ENCODE measurements at regions not wholly inside any gene's neighbourhood (a gene's known extent, or its start where the extent isn't known, plus 50 kb on each side); places are given as distances from the start of the nearest gene placed in this dataset.
"Not testable (repeated sequence)": the region's sequence is repeated elsewhere in the genome, so short reads cannot be mapped to it uniquely, and the experiment has no call there.

DNA sequence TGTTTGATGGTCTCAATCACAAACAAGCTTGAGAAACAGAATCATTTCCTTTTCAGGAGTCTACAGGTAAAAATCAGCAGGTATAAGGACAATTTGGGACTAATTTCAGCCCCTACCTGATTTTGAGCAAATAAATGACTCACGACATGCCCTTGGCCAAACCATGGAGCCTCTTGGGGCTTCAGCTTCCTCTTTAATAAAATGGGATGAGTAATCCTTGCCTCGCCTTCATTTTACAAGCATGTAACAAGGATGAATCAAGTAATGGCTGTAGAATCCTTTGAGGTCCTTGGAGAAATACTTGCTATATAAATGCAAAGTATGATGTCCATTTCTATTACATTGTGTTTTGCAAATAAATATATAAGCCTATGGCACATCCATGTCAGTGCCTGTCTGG is 212.8 kb upstream of the PODXL start:
- Histone ChIP-seq H2AFZ (ENCODE audit: low read length, unreplicated experiment) (no peak overlapping the region), H3K79me2 (ENCODE audit: control insufficient read depth, insufficient read depth, low read length, unreplicated experiment) (no peaks in the 10 kb centered on the region), H3K4me3 (ENCODE audit: low read depth, low read length) (no peak overlapping the region), H3K4me1 (ENCODE audit: control insufficient read depth, insufficient read depth, low read length, unreplicated experiment) (no peaks in the 10 kb centered on the region), H3K27me3 (ENCODE audit: insufficient read depth, low read length) (peaks cover 20% of the 10 kb centered on the region), H3K36me3 (ENCODE audit: insufficient read depth, low read length) (no peaks in the 10 kb centered on the region), H3K27ac (ENCODE audit: low read depth, low read length) (no peak overlapping the region)

DNA sequence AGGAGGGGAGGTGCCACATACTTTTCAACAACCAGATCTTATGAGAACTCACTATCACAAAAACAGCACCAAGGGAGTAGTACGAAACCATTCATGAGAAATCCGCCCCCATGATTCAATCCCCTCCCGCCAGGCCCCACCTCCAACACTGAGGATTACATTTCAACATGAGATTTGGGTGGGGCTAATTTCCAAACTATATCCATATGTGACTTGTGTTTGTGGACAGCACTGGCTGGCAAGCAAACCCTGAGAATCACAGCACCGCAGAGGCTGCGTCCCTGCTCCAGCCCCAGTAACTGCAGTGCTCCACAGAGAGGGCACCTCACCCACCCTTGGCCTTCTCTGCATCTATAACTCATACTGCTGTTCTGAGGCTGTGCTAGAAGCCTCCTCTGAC is 211.2 kb upstream of the PODXL start:
- Histone ChIP-seq H3K36me3 (ENCODE audit: insufficient read depth, low read length) (no peaks in the 10 kb centered on the region), H3K79me2 (ENCODE audit: control insufficient read depth, insufficient read depth, low read length, unreplicated experiment) (no peaks in the 10 kb centered on the region), H3K4me3 (ENCODE audit: low read depth, low read length) (no peak overlapping the region), H2AFZ (ENCODE audit: low read length, unreplicated experiment) (no peak overlapping the region), H3K27me3 (ENCODE audit: insufficient read depth, low read length) (peaks cover 31% of the 10 kb centered on the region), H3K4me1 (ENCODE audit: control insufficient read depth, insufficient read depth, low read length, unreplicated experiment) (no peaks in the 10 kb centered on the region), H3K27ac (ENCODE audit: low read depth, low read length) (no peak overlapping the region)

DNA sequence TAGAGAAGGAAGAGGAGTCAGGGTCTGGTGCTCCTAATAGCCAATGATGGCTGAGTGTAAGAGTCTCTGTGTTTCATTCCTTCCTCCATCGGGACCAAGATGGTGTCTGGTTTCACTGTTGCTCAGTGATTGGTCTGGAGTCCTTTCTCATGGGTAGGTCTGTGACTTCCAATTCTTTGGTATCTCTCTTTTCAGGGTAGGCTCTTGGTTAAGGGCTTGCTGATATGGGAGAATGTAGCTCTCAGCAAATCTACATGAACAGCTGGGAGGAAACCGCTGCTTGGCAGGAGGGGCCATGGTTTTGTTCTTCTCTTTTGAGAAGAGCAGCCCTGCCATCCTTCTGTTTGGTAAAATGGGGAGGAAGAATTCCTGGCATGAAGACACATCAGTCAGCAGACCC is 209.1 kb upstream of the PODXL start:
- H3K27me3 ChIP-seq (ENCODE audit: insufficient read depth, low read length), result peaks cover 41% of the 10 kb centered on the region
- no peaks in the 10 kb centered on the region for H3K79me2 ChIP-seq (ENCODE audit: control insufficient read depth, insufficient read depth, low read length, unreplicated experiment)
- H3K27ac ChIP-seq (ENCODE audit: low read depth, low read length), result no peak overlapping the region
- H3K36me3 ChIP-seq (ENCODE audit: insufficient read depth, low read length), result no peaks in the 10 kb centered on the region
- no peaks in the 10 kb centered on the region for H3K4me1 ChIP-seq (ENCODE audit: control insufficient read depth, insufficient read depth, low read length, unreplicated experiment)
- no peak overlapping the region for H3K4me3 ChIP-seq (ENCODE audit: low read depth, low read length)
- no peak overlapping the region for H2AFZ ChIP-seq (ENCODE audit: low read length, unreplicated experiment)

- Histone ChIP-seq H3K4me1 (ENCODE audit: control insufficient read depth, insufficient read depth, low read length, unreplicated experiment) (no peaks in the 10 kb centered on the region), H3K36me3 (ENCODE audit: insufficient read depth, low read length) (no peaks in the 10 kb centered on the region), H3K27ac (ENCODE audit: low read depth, low read length) (no peak overlapping the region), H3K79me2 (ENCODE audit: control insufficient read depth, insufficient read depth, low read length, unreplicated experiment) (no peaks in the 10 kb centered on the region), H3K27me3 (ENCODE audit: insufficient read depth, low read length) (peaks cover 50% of the 10 kb centered on the region), H2AFZ (ENCODE audit: low read length, unreplicated experiment) (no peak overlapping the region), H3K4me3 (ENCODE audit: low read depth, low read length) (no peak overlapping the region)
Measured at GRCh38 chr7:131764143-131764775, 207.8 kb upstream of the PODXL start.

- H2AFZ ChIP-seq (ENCODE audit: low read length, unreplicated experiment), result no peak overlapping the region
- no peak overlapping the region for H3K4me3 ChIP-seq (ENCODE audit: low read depth, low read length)
- no peaks in the 10 kb centered on the region for H3K36me3 ChIP-seq (ENCODE audit: insufficient read depth, low read length)
- peaks cover 47% of the 10 kb centered on the region for H3K27me3 ChIP-seq (ENCODE audit: insufficient read depth, low read length)
- no peaks in the 10 kb centered on the region for H3K4me1 ChIP-seq (ENCODE audit: control insufficient read depth, insufficient read depth, low read length, unreplicated experiment)
- no peak overlapping the region for H3K27ac ChIP-seq (ENCODE audit: low read depth, low read length)
- no peaks in the 10 kb centered on the region for H3K79me2 ChIP-seq (ENCODE audit: control insufficient read depth, insufficient read depth, low read length, unreplicated experiment)
Measured at GRCh38 chr7:131762753-131763152, 206.3 kb upstream of the PODXL start.

DNA sequence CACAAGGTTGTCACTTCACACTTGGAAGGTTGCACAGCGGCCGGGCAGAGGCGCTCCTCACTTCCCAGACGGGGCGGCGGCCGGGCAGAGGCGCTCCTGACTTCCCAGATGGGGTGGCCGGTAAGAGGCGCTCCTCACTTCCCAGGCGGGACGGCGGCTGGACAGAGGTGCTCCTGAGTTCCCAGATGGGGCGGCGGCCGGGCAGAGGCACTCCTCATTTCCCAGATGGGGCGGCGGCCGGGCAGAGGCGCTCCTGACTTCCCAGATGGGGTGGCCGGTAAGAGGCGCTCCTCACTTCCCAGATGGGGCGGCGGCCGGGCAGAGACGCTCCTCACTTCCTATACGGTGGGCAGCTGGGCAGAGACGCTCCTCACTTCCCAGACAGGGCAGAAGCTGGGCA is 199.4 kb upstream of the PODXL start:
- H3K36me3 ChIP-seq (ENCODE audit: insufficient read depth, low read length); H3K4me3 ChIP-seq (ENCODE audit: low read depth, low read length); H3K4me1 ChIP-seq (ENCODE audit: control insufficient read depth, insufficient read depth, low read length, unreplicated experiment); H3K27ac ChIP-seq (ENCODE audit: low read depth, low read length); H3K79me2 ChIP-seq (ENCODE audit: control insufficient read depth, insufficient read depth, low read length, unreplicated experiment); H2AFZ ChIP-seq (ENCODE audit: low read length, unreplicated experiment): not testable (repeated sequence)
- H3K27me3 ChIP-seq (ENCODE audit: insufficient read depth, low read length), result peaks cover 35% of the 10 kb centered on the region; the same call in 1 of the 2 replicates

GRCh38 chr7:131753620-131754222 is 197.3 kb upstream of the PODXL start:
- Histone ChIP-seq H3K36me3 (ENCODE audit: insufficient read depth, low read length) (no peaks in the 10 kb centered on the region), H3K27me3 (ENCODE audit: insufficient read depth, low read length) (peaks cover 22% of the 10 kb centered on the region; the same call in 1 of the 2 replicates), H3K79me2 (ENCODE audit: control insufficient read depth, insufficient read depth, low read length, unreplicated experiment) (no peaks in the 10 kb centered on the region), H3K4me3 (ENCODE audit: low read depth, low read length) (no peak overlapping the region), H2AFZ (ENCODE audit: low read length, unreplicated experiment) (no peak overlapping the region), H3K27ac (ENCODE audit: low read depth, low read length) (no peak overlapping the region), H3K4me1 (ENCODE audit: control insufficient read depth, insufficient read depth, low read length, unreplicated experiment) (no peaks in the 10 kb centered on the region)

DNA sequence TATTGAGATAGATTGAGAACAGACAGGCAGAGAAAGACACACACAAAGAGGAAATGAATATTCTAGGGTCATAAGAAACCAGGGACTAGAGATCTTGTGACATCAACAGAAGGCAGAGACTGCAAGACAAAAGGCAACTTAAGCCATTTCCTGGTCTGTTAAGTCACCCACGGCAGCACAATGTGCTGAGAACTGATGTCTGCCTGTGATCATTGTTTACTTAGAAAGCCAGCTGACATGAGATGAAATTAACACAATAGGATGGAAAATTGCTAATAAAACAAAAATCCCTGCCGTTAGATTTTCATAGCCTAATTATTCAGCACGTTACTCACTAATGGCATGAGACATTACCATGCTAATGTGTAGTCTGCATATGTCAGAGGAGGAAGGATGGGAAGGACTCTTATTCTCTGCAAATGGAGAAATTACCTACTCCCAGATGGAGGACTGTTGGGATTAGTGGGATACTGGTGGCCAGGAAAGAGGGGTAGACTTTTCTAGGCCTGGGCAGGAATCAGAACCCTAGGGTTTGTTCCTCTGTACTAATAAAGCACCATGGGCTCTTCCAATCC is 191.3 kb upstream of the PODXL start:
- Histone ChIP-seq H3K27ac (ENCODE audit: low read depth, low read length) (no peak overlapping the region), H2AFZ (ENCODE audit: low read length, unreplicated experiment) (no peak overlapping the region), H3K27me3 (ENCODE audit: insufficient read depth, low read length) (peaks cover 7% of the 10 kb centered on the region; the same call in 1 of the 2 replicates), H3K4me3 (ENCODE audit: low read depth, low read length) (no peak overlapping the region), H3K79me2 (ENCODE audit: control insufficient read depth, insufficient read depth, low read length, unreplicated experiment) (no peaks in the 10 kb centered on the region), H3K36me3 (ENCODE audit: insufficient read depth, low read length) (no peaks in the 10 kb centered on the region), H3K4me1 (ENCODE audit: control insufficient read depth, insufficient read depth, low read length, unreplicated experiment) (no peaks in the 10 kb centered on the region)

DNA sequence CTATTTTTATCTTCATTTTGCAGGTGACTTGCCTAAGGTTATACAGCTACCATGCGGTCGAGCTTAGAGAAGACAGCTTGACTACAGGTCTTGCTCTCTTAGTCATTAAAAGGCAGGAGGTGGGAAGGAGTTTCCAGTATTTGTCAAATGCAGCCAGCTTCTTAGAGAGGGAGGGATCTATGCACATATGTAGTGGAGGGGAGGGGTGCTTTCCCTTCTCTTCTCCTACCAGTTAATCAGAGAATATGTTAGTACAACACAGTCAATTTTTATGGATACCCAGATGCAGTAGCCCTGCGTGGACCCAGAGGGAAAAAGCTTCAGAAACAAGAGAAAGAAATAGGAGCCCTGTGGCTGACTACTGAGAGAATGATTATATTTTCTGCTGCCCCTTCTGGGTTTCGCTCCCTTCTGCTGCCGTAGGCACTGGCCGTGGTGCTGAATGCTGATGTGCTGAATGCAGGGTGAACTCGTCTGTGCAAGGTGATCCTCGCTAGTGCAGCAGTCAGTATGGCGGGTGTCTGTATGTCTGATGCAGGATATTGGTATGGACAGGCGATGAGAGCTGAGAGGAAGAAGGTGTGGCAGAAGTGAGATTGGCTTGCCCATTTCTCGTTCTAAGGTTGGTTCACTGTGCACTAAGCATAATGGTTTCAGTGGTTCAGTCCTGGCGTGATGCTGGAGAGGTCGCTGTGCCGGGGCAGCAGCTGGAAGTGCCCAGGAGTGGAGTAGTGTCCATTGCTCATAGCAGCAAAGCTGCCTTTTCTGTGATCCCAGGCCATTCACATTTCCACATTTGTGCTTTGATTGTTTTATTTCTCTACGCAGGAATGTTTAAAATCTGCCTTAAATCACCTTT is 189.2 kb upstream of the PODXL start:
- Histone ChIP-seq H2AFZ (ENCODE audit: low read length, unreplicated experiment) (no peak overlapping the region), H3K27ac (ENCODE audit: low read depth, low read length) (no peak overlapping the region), H3K27me3 (ENCODE audit: insufficient read depth, low read length) (peaks cover 4% of the 10 kb centered on the region; the same call in 1 of the 2 replicates), H3K4me3 (ENCODE audit: low read depth, low read length) (no peak overlapping the region), H3K79me2 (ENCODE audit: control insufficient read depth, insufficient read depth, low read length, unreplicated experiment) (no peaks in the 10 kb centered on the region), H3K36me3 (ENCODE audit: insufficient read depth, low read length) (no peaks in the 10 kb centered on the region), H3K4me1 (ENCODE audit: control insufficient read depth, insufficient read depth, low read length, unreplicated experiment) (no peaks in the 10 kb centered on the region)

- Histone ChIP-seq H3K4me3 (ENCODE audit: low read depth, low read length) (no peak overlapping the region), H3K79me2 (ENCODE audit: control insufficient read depth, insufficient read depth, low read length, unreplicated experiment) (no peaks in the 10 kb centered on the region), H3K36me3 (ENCODE audit: insufficient read depth, low read length) (no peaks in the 10 kb centered on the region), H3K27ac (ENCODE audit: low read depth, low read length) (no peak overlapping the region), H3K4me1 (ENCODE audit: control insufficient read depth, insufficient read depth, low read length, unreplicated experiment) (no peaks in the 10 kb centered on the region), H2AFZ (ENCODE audit: low read length, unreplicated experiment) (no peak overlapping the region), H3K27me3 (ENCODE audit: insufficient read depth, low read length) (peaks cover 5% of the 10 kb centered on the region; the same call in 1 of the 2 replicates)
Measured at GRCh38 chr7:131741446-131741845, 185.0 kb upstream of the PODXL start.

Measured in ACC112 (cell line).